COLO668 (cell line): ENCODE measurements at regions not wholly inside any gene's neighbourhood (a gene's known extent, or its start where the extent isn't known, plus 50 kb on each side); places are given as distances from the start of the nearest gene placed in this dataset.

Experiments used
- DNase-seq: peaks from one replicate; lab custom pipeline; 2025; ENCODE audit not compliant: unreplicated experiment; lab: John Stamatoyannopoulos, UW

GRCh38 chr2:122210898-122211856 lies 455.7 kb downstream of the TSN start:
- no peak for DNase-seq

DNA sequence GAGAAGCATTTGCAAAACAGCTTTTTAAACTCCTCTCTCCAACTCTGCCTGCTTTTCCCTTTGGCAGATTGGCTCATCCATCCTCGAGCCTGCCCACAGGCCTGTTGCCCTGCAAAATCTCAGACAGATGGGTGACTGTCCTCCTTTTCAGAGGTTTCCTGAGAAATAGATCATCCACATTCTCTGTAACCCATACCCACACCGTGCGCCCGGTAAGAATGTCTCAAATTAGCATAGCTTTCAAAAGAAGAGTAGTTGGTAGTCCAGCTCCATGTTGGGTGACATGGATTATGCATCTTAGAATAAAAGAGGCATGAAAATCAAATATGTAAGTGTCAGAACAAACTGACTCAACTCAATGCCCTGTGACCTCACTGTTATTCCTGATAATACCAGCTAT lies 457.9 kb downstream of the TSN start:
- no peak for DNase-seq

DNA sequence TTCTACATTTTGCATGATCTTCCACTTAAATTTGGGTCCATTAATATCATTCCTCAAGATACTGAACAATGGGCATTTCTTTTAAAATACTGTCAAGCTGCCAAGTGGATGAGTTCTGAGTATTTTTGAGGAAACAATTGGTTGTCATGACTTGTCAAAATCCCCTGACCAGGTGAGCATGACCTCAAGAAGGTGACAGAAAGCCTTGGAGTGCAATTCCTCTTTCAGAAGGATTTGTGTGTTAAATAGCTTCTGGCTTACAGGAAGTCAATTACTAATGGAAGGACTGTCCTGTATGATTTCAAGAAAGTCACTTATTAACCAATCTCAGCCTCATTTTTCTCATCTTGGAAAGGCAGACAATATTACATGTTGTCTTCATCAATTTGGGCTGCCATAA lies 460.6 kb downstream of the TSN start:
- DNase-seq = no peak

- DNase-seq = no peak
Observed at GRCh38 chr2:122216901-122217300, 461.4 kb downstream of the TSN start.

- no peak for DNase-seq
Observed at GRCh38 chr2:122218596-122218995, 463.1 kb downstream of the TSN start.

- no peak for DNase-seq
Observed at GRCh38 chr2:122219504-122219903, 464.1 kb downstream of the TSN start.

DNA sequence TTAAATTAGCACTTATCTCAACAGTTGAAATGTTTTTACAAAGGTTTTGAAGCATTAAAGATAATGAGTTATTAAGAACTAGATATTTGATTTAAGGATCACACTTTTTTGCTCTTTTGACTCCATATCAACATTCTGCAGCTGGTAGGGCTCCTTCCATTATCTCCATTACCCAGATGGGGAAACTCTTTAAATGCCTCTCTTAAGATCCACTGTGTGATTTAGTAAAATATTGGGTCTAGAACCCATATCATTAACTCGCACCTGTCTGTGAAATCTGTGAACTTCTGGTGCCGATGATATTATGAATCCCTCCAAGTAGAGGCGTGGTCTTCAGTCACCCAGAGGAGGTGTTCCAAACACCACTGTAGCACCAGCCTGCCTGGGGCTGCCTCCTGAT lies 466.2 kb downstream of the TSN start:
- no peak for DNase-seq

DNA sequence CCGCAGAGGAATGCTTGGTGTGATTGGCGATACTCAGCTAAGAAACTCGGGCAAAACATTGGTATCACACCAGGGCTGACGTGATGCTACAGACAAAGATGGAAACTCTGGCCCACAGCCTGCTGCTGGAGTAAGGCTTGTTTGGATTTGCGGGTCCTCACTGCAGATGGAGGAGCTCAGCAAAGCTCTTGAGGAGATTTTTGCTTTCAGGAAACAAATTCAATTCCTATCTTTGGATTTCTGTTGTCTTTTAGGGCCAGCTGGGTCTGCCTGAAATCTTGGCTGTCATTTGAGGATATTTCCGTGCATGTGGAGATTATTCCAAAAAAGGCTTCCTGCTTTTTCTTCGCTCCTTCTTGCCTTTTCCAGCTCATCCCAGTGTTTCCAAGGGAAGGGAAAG lies 475.8 kb downstream of the TSN start:
- no peak for DNase-seq

DNA sequence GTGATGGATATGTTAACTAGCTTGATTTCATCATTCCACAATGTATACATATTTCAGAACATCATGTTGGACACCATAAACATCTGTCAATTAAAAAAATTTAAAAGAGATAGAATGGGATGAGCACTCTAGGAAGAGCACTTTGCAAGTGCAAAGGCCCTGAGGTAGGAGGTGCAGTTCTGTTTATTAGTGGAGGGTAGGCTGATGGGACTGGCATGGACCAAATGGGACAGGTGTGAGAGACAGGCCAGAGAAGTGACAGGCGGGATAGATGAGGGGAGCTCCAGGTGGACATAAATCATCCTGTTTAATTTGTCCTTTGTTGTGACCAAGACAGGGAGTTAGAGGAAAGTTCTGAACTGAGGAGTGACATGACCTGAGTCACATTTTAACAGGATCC lies 477.9 kb downstream of the TSN start:
- DNase-seq = no peak

GRCh38 chr2:122236152-122236874 lies 480.9 kb downstream of the TSN start:
- no peak for DNase-seq

DNA sequence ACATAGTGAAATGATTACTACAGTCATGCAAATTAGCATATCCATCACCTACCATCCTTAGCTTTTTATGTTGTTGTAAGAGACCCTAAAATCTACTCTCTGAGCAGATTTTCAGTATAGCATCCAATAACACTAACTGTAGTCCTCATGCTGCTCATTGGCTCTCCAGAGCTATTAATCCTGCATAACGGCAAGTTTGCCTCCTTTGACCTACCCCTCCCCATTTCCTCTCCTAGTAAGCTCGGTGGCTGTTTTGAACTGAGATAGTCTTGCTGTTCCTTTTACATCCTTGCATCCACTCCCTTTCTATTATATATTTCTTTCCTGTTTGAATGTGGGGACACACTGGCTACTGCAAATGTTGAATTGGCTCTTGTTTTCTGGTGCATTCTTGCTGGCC lies 481.5 kb downstream of the TSN start:
- no peak for DNase-seq

DNA sequence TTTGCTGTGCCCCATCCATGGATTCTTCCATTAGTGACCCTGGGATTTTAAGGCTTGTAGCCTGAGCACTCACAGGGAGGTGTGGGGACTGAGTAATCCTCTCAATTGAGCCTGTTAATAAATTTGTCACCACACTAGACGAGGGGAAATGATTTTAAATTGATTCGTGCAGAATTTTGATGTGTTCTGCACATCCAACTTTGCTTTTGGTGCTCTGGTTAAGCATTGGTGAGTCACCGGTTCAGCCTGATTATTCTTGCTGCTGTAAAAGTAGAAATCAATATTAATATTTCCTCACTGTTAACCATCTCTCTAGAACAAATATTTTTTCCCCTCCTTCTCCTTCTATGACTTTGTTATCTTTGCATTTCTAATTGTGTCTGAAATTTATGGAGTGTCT lies 482.0 kb downstream of the TSN start:
- no peak for DNase-seq

- DNase-seq = no peak
Observed at GRCh38 chr2:122238006-122238559, 482.6 kb downstream of the TSN start.

GRCh38 chr2:122239440-122239839 lies 484.0 kb downstream of the TSN start:
- DNase-seq = no peak

GRCh38 chr2:122244598-122245229 lies 489.3 kb downstream of the TSN start:
- DNase-seq = no peak

- DNase-seq = no peak
Observed at GRCh38 chr2:122249673-122250072, 494.2 kb downstream of the TSN start.

DNA sequence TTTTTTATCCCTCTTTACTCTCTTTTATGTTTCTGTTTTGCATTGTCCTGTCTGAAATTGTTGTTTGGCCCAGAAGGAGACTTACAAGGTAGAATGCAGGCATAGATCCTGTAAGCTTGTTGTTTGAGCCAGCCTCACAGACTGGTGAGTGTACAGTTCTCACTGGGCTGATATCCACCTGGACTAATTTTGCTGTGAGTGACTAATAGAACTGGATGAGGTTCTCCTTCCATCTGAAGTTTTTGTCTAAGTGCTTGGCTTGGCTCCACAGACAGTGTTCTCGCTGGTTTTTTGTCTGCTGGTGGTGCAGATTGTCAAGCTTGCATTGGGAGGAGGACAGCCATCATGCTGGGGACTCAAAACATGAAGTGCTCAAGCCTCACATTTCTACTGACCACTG lies 495.7 kb downstream of the TSN start:
- no peak for DNase-seq

GRCh38 chr2:122251566-122251965 lies 496.1 kb downstream of the TSN start:
- DNase-seq = no peak

DNA sequence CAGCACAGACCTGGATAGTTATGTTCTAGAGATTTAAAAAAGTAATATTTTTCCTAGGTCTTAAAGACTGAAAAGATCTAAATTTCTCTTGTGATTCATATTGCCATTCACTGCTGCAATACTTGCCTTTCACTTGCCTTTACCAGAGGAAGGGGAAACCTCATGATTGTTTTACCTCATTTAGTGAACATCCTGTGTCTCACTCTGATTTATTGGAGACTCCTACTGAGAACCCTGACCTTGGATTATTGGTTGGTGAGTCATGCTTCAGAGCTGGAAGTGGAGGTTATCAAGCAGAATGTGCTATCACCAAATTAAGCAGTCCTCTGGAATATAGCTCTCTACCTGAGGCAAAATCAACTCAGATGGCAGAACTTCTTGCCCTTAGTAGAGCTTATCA lies 500.5 kb downstream of the TSN start:
- DNase-seq = no peak

GRCh38 chr2:122261911-122262310 lies 506.5 kb downstream of the TSN start:
- no peak for DNase-seq

- DNase-seq = no peak
Observed at GRCh38 chr2:122263746-122264145, 508.3 kb downstream of the TSN start.

GRCh38 chr2:122266636-122267035 lies 511.2 kb downstream of the TSN start:
- DNase-seq = no peak
